K562 (cell line): ENCODE measurements at regions not wholly inside any gene's neighbourhood (a gene's known extent, or its start where the extent isn't known, plus 50 kb on each side); places are given as distances from the start of the nearest gene placed in this dataset.

Source experiments
- CHD4 ChIP-seq: fragments of 200-600 bp; sonication (generic); IDR thresholded peaks from 3 replicates; pipeline ENCODE4 v1.6.1; 2012; ENCODE audit warnings: low read depth, mild to moderate bottlenecking, mixed read lengths, low read length, inconsistent platforms; ENCODE audit not compliant: insufficient read depth, insufficient replicate concordance, poor library complexity, severe bottlenecking
- ELK1 ChIP-seq: sonication (generic); formaldehyde crosslinking; IDR thresholded peaks from 2 replicates; pipeline ENCODE4 v1.8.1; 2022; ENCODE audit warnings: missing genetic modification reagents
- FOXP1 ChIP-seq: sonication (generic); formaldehyde crosslinking; IDR thresholded peaks from 2 replicates; pipeline ENCODE4 v1.8.0; 2022; ENCODE audit warnings: mild to moderate bottlenecking, missing genetic modification reagents
- MAZ ChIP-seq, 2 experiments: fragments of 450-650 bp in 1 of 2; sonication (generic) in 1 of 2; formaldehyde crosslinking; IDR thresholded peaks in 1 of 2; conservative IDR thresholded peaks in 1 of 2; 2 replicates each; pipeline versions ENCODE4 v1.4.0 to v1.5.0; 2020; ENCODE audit warnings: mild to moderate bottlenecking in 1 of 2, missing genetic modification reagents in 1 of 2
- MECOM ChIP-seq: fragments of 250-450 bp; sonication (Bioruptor Pico); IDR thresholded peaks from 2 replicates; pipeline ENCODE4 v1.8.0; 2022; ENCODE audit warnings: inconsistent platforms
- MXI1 ChIP-seq: IDR thresholded peaks from 2 replicates; pipeline ENCODE4 v1.6.1; 2011; ENCODE audit warnings: low read depth, mild to moderate bottlenecking, improper control_type of control experiment, low read length
- SIN3A ChIP-seq, 2 experiments: fragments of 150-350 bp in 1 of 2; IDR thresholded peaks; 2 replicates each; pipeline ENCODE4 v1.6.1; 2011 to 2016; ENCODE audit warnings: borderline replicate concordance in 2 of 2, low read depth in 2 of 2, low read length in 2 of 2, mild to moderate bottlenecking in 2 of 2, moderate library complexity in 2 of 2; ENCODE audit not compliant: control insufficient read depth in 1 of 2
- TAF7 ChIP-seq: fragments of 450-650 bp; IDR thresholded peaks from 2 replicates; pipeline ENCODE4 v1.6.1; 2016; ENCODE audit warnings: missing genetic modification characterization, missing compliant biosample characterization
- ZBTB33 ChIP-seq: sonication (generic); formaldehyde crosslinking; IDR thresholded peaks from 2 replicates; pipeline ENCODE4 v1.8.1; 2023; ENCODE audit warnings: mild to moderate bottlenecking, missing genetic modification reagents
- ZBTB49 ChIP-seq: sonication (generic); formaldehyde crosslinking; IDR thresholded peaks from 2 replicates; pipeline ENCODE4 v1.8.0; 2022; ENCODE audit warnings: missing genetic modification reagents, mild to moderate bottlenecking, borderline replicate concordance
- ZNF717 ChIP-seq: fragments of 250-450 bp; sonication (Bioruptor Pico); IDR thresholded peaks from 2 replicates; pipeline ENCODE4 v1.5.0; 2021
- TF ChIP-seq, protein P1 (sequence below): sonication (generic); formaldehyde crosslinking; IDR thresholded peaks from 2 replicates; pipeline ENCODE4 v1.8.1; 2023; ENCODE audit warnings: mild to moderate bottlenecking, missing genetic modification reagents

GRCh38 chr10:131584287-131584686, 272.8 kb upstream of the TCERG1L start:
- TF ChIP-seq MECOM (CRISPR knock-in tag) = no peak
- TF ChIP-seq CHD4 = no peak
- no peak for TF ChIP-seq MAZ (CRISPR knock-in tag; conservative IDR thresholded peaks at IDR 0.05 in 1 of 2, IDR thresholded peaks at IDR 0.05 in 1 of 2)
- no peak for TF ChIP-seq FOXP1 (CRISPR knock-in tag)
- TF ChIP-seq ZBTB33 (CRISPR knock-in tag) = no peak
- TF ChIP-seq ZNF717 (CRISPR knock-in tag) = no peak
- TF ChIP-seq ZBTB49 (CRISPR knock-in tag) = no peak
- TF ChIP-seq, protein P1, sequence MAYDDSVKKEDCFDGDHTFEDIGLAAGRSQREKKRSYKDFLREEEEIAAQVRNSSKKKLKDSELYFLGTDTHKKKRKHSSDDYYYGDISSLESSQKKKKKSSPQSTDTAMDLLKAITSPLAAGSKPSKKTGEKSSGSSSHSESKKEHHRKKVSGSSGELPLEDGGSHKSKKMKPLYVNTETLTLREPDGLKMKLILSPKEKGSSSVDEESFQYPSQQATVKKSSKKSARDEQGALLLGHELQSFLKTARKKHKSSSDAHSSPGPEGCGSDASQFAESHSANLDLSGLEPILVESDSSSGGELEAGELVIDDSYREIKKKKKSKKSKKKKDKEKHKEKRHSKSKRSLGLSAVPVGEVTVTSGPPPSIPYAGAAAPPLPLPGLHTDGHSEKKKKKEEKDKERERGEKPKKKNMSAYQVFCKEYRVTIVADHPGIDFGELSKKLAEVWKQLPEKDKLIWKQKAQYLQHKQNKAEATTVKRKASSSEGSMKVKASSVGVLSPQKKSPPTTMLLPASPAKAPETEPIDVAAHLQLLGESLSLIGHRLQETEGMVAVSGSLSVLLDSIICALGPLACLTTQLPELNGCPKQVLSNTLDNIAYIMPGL (CRISPR knock-in tag) = no peak
- no peak for TF ChIP-seq ELK1 (CRISPR knock-in tag)
- no peak for TF ChIP-seq SIN3A (IDR thresholded peaks at IDR 0.05; ENCODE audit: borderline replicate concordance in 2 of 2, control insufficient read depth in 1 of 2, low read depth in 2 of 2, low read length in 2 of 2)
- no peak for TF ChIP-seq TAF7 (tag)
- TF ChIP-seq MXI1 = no peak
